ENCODE measurements at regions not wholly inside any gene's neighbourhood (a gene's known extent, or its start where the extent isn't known, plus 50 kb on each side); places are given as distances from the start of the nearest gene placed in this dataset.

- no peak for DNase-seq (ENCODE audit: low read depth)
- H3K4me3 ChIP-seq (ENCODE audit: low read depth, low read length), result no peak overlapping the region
- TF ChIP-seq CTCF (conservative IDR thresholded peaks at IDR 0.05; ENCODE audit: low read depth, low read length), result no peak
Measured at GRCh38 chrX:137982472-137983172, 416.7 kb downstream of the ZIC3 start.

GRCh38 chrX:137988470-137988869 lies 422.5 kb downstream of the ZIC3 start:
- H3K4me3 ChIP-seq (ENCODE audit: low read depth, low read length), result no peak overlapping the region
- no peak for TF ChIP-seq CTCF (conservative IDR thresholded peaks at IDR 0.05; ENCODE audit: low read depth, low read length)
- DNase-seq (ENCODE audit: low read depth), result no peak

GRCh38 chrX:137998619-137999018 lies 432.7 kb downstream of the ZIC3 start:
- TF ChIP-seq CTCF (conservative IDR thresholded peaks at IDR 0.05; ENCODE audit: low read depth, low read length), result no peak
- DNase-seq (ENCODE audit: low read depth), result no peak

GRCh38 chrX:137999071-137999470 lies 433.1 kb downstream of the ZIC3 start:
- no peak for TF ChIP-seq CTCF (conservative IDR thresholded peaks at IDR 0.05; ENCODE audit: low read depth, low read length)
- H3K4me3 ChIP-seq (ENCODE audit: low read depth, low read length), result no peak overlapping the region
- no peak for DNase-seq (ENCODE audit: low read depth)

More at GRCh38 chrX:137998619-137999018, 432.7 kb downstream of the ZIC3 start:
- no peak overlapping the region for H3K4me3 ChIP-seq (ENCODE audit: low read depth, low read length)

- DNase-seq (ENCODE audit: low read depth), result no peak
- TF ChIP-seq CTCF (conservative IDR thresholded peaks at IDR 0.05; ENCODE audit: low read depth, low read length), result no peak
- no peak overlapping the region for H3K4me3 ChIP-seq (ENCODE audit: low read depth, low read length)
Measured at GRCh38 chrX:137999552-137999951, 433.6 kb downstream of the ZIC3 start.

- H3K4me3 ChIP-seq (ENCODE audit: low read depth, low read length), result no peak overlapping the region
- TF ChIP-seq CTCF (conservative IDR thresholded peaks at IDR 0.05; ENCODE audit: low read depth, low read length), result no peak
- DNase-seq (ENCODE audit: low read depth), result no peak
Measured at GRCh38 chrX:138001226-138001625, 435.3 kb downstream of the ZIC3 start.

- TF ChIP-seq CTCF (conservative IDR thresholded peaks at IDR 0.05; ENCODE audit: low read depth, low read length), result no peak
- no peak for DNase-seq (ENCODE audit: low read depth)
- no peak overlapping the region for H3K4me3 ChIP-seq (ENCODE audit: low read depth, low read length)
Measured at GRCh38 chrX:138006180-138006579, 440.3 kb downstream of the ZIC3 start.

All from choroid plexus epithelial cell (primary cell).